ENCODE measurements at regions not wholly inside any gene's neighbourhood (a gene's known extent, or its start where the extent isn't known, plus 50 kb on each side); places are given as distances from the start of the nearest gene placed in this dataset.

DNA sequence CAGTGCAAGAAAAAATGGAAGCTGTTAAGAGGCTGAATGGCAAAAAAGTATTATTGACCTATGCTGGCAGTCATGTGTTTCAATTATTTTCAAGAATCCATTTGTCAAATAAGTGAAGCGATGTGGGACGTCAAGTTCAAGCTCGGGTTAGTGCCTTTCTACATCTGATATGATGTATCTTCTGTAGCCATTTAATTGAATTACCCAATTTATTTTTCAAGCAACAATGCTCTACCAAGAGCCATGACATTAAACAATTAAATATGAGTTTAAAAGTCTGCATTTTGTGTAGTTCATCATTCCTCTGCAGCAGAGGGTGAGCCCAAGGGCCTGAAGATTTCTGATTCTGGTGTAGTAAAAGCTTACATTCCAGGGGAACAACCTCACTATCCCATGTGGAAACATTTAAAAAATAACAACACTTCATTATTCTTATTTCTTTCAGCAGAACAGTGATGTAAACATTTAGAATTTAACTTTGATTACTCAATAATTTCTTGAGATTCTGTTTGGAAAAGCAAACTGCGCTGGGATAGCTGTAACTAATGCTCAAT is 619.7 kb upstream of the ARRDC3 start:
- Histone ChIP-seq H3K27ac (no peak overlapping the region), H3K27me3 (ENCODE audit: insufficient read depth in 3 of 3, low read length in 2 of 3) (no peaks in the 10 kb centered on the region), H3K9me3 (no peaks in the 10 kb centered on the region), H3K36me3 (ENCODE audit: insufficient read depth in 1 of 2, low read depth in 1 of 2) (no peaks in the 10 kb centered on the region), H3K4me1 (no peaks in the 10 kb centered on the region), H3K4me3 (no peak overlapping the region)
- no peak for ATAC-seq
- intact Hi-C loops (cut with DNase I), result no loop called here
- TF ChIP-seq, protein P1, sequence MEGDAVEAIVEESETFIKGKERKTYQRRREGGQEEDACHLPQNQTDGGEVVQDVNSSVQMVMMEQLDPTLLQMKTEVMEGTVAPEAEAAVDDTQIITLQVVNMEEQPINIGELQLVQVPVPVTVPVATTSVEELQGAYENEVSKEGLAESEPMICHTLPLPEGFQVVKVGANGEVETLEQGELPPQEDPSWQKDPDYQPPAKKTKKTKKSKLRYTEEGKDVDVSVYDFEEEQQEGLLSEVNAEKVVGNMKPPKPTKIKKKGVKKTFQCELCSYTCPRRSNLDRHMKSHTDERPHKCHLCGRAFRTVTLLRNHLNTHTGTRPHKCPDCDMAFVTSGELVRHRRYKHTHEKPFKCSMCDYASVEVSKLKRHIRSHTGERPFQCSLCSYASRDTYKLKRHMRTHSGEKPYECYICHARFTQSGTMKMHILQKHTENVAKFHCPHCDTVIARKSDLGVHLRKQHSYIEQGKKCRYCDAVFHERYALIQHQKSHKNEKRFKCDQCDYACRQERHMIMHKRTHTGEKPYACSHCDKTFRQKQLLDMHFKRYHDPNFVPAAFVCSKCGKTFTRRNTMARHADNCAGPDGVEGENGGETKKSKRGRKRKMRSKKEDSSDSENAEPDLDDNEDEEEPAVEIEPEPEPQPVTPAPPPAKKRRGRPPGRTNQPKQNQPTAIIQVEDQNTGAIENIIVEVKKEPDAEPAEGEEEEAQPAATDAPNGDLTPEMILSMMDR (IDR thresholded peaks at IDR 0.05), result no peak
- no peak for DNase-seq
- WGBS, 3 donors, result 86 to 89% (median 88%) methylated on average over 4 of the region's 4 CpGs

DNA sequence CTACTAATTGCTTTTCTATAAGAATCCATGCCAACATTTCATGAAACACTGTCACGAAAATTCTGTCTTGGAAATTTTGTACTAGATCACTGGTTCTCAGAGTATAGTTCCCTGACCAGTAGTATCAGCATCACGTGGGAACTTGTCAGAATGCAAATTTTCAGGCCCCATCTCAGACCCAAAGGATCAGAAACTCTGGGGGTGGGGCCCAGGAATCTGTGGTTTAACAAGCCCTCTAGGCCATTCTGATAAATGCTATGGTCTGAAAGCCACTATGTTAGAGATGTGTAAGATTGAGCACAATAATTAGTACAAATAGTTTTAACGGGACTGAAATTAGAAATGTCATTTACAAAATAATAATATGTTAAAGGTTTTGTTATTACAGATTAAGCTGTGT is 615.7 kb upstream of the ARRDC3 start:
- Histone ChIP-seq H3K4me1 (no peaks in the 10 kb centered on the region), H3K36me3 (ENCODE audit: insufficient read depth in 1 of 2, low read depth in 1 of 2) (no peaks in the 10 kb centered on the region), H3K27ac (no peak overlapping the region), H3K27me3 (ENCODE audit: insufficient read depth in 3 of 3, low read length in 2 of 3) (no peaks in the 10 kb centered on the region), H3K9me3 (no peaks in the 10 kb centered on the region), H3K4me3 (no peak overlapping the region)
- DNase-seq (no peak), ATAC-seq (no peak)
- intact Hi-C loops (cut with DNase I), result no loop called here
- 58 to 64% (median 58%) methylated on average over 3 of the region's 3 CpGs for WGBS, 3 donors
- TF ChIP-seq, protein P1 (IDR thresholded peaks at IDR 0.05), result no peak

DNA sequence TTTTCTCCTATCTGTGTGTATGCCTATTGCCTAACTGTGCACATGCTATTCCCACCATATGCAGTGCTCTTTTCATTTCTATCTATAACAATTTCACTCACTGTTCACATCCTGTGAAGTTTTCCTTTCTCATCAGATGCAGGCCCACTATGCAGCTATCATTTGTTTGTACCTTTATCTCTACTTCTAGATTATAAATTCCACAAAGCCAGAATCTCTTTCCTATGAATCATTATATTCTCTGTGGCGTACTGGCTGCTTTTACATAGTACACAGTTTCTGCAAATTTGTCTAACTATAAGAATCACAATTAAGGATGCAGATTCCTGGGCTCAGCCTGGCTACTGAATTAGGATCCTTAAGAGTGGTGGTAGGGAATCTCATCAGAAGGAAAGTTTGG is 600.8 kb upstream of the ARRDC3 start:
- H3K27ac ChIP-seq, result no peak overlapping the region

DNA sequence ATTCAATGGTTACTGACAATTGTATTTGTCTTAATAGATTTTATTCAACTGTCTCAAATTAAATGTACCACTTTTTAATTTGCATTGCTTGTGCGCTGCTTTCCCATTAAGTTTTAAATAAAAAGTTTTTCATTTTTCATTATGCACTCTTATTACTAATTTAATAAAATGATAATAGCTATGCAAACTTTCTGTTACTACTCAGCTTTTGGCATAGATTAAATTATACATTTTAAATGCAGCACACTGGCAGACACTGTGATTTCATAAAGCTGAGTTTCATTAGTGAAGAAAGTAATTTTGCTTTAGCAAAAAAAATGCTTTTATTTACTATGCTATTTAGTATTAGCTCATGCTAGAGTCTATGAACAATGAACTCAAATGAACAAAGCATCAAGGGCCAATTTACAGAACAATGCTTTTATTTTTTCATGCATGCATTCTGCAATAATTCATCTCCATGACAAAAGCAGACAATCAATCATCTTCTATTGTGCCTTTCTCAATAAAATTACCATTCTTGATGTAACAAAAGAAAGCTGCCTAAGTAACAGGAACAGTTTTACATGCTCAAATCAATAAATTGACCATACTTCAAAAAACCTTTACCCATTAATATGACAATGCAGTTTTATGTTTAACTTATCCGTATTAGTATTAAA is 595.2 kb upstream of the ARRDC3 start:
- TF ChIP-seq, protein P1 (IDR thresholded peaks at IDR 0.05), result no peak
- Histone ChIP-seq H3K4me3 (no peak overlapping the region), H3K4me1 (no peaks in the 10 kb centered on the region), H3K36me3 (ENCODE audit: insufficient read depth in 1 of 2, low read depth in 1 of 2) (no peaks in the 10 kb centered on the region), H3K27ac (no peak overlapping the region), H3K9me3 (no peaks in the 10 kb centered on the region), H3K27me3 (ENCODE audit: insufficient read depth in 3 of 3, low read length in 2 of 3) (no peaks in the 10 kb centered on the region)
- intact Hi-C loops (cut with DNase I), result no loop called here
- ATAC-seq (no peak), DNase-seq (no peak)
- 76 to 83% (median 83%) methylated on average over 2 of the region's 2 CpGs for WGBS, 3 donors

More for the DNA sequence above, 600.8 kb upstream of the ARRDC3 start:
- TF ChIP-seq, protein P1 (IDR thresholded peaks at IDR 0.05), result no peak
- no peaks in the 10 kb centered on the region for H3K36me3 ChIP-seq (ENCODE audit: insufficient read depth in 1 of 2, low read depth in 1 of 2)
- DNase-seq (no peak), ATAC-seq (no peak)
- no peaks in the 10 kb centered on the region for H3K9me3 ChIP-seq
- intact Hi-C loops (cut with DNase I), result no loop called here
- WGBS, 3 donors, result 90 to 92% (median 91%) methylated on average over 1 of the region's 1 CpG
- no peaks in the 10 kb centered on the region for H3K4me1 ChIP-seq
- H3K27me3 ChIP-seq (ENCODE audit: insufficient read depth in 3 of 3, low read length in 2 of 3), result no peaks in the 10 kb centered on the region
- H3K4me3 ChIP-seq, result no peak overlapping the region

DNA sequence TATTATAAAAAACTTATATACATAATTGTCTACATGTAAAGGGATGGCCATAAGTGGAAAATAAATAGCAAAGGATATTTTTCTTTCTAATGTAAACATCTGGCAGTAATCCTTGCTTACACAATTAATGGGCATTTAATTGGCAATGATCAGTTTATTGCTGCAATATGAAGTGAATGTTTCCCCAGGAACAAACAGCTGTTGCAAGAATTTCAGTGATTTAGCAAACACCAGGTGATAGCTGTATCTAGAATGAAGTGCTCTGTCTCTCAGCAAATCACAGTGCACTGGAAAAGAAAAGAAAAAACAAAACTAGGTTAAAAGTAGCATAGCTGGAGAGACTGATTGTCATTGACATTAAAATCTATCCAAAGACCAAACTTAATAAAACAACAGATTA is 594.5 kb upstream of the ARRDC3 start:
- ATAC-seq (no peak), DNase-seq (no peak)
- Histone ChIP-seq H3K9me3 (no peaks in the 10 kb centered on the region), H3K4me1 (no peaks in the 10 kb centered on the region), H3K4me3 (no peak overlapping the region), H3K27ac (no peak overlapping the region), H3K36me3 (ENCODE audit: insufficient read depth in 1 of 2, low read depth in 1 of 2) (no peaks in the 10 kb centered on the region), H3K27me3 (ENCODE audit: insufficient read depth in 3 of 3, low read length in 2 of 3) (no peaks in the 10 kb centered on the region)
- TF ChIP-seq, protein P1 (IDR thresholded peaks at IDR 0.05), result no peak
- intact Hi-C loops (cut with DNase I), result no loop called here
